ENCODE measurements at regions not wholly inside any gene's neighbourhood (a gene's known extent, or its start where the extent isn't known, plus 50 kb on each side); places are given as distances from the start of the nearest gene placed in this dataset.
"Not testable (repeated sequence)": the region's sequence is repeated elsewhere in the genome, so short reads cannot be mapped to it uniquely, and the experiment has no call there.

GRCh38 chr5:157976429-157976828, 117.5 kb upstream of the CLINT1 start:
- H3K9me3 ChIP-seq (ENCODE audit: control insufficient read depth, low read length), result no peaks in the 10 kb centered on the region
- ATAC-seq (no peak), DNase-seq (no peak)
- H3K4me3 ChIP-seq (ENCODE audit: low read length), result no peak overlapping the region
- intact Hi-C loops (cut with DNase I), result no loop called here
- no peak overlapping the region for H3K27ac ChIP-seq (ENCODE audit: low read length)
- peaks cover 2% of the 10 kb centered on the region for H3K4me1 ChIP-seq (ENCODE audit: control insufficient read depth, insufficient read depth, low read length)
- H3K27me3 ChIP-seq (ENCODE audit: control insufficient read depth, insufficient read depth), result no peaks in the 10 kb centered on the region

- Histone ChIP-seq H3K9me3 (ENCODE audit: control insufficient read depth, low read length) (no peaks in the 10 kb centered on the region), H3K27me3 (ENCODE audit: control insufficient read depth, insufficient read depth) (no peaks in the 10 kb centered on the region), H3K4me1 (ENCODE audit: control insufficient read depth, insufficient read depth, low read length) (peaks cover 2% of the 10 kb centered on the region), H3K4me3 (ENCODE audit: low read length) (no peak overlapping the region), H3K27ac (ENCODE audit: low read length) (no peak overlapping the region)
- intact Hi-C loops (cut with DNase I), result no loop called here
- WGBS, result 89% methylated on average over 6 of the region's 6 CpGs
- no peak for ATAC-seq
- DNase-seq, result no peak
These were observed 113.6 kb upstream of the CLINT1 start for GRCh38 chr5:157972579-157972978.

GRCh38 chr5:157971571-157972216, 112.7 kb upstream of the CLINT1 start:
- ATAC-seq, result peak; percentile 72 to 89
- WGBS, result 24% methylated on average over 5 of the region's 5 CpGs

GRCh38 chr5:157968570-157968969, 109.6 kb upstream of the CLINT1 start:
- intact Hi-C loops (cut with DNase I); H3K9me3 ChIP-seq (ENCODE audit: control insufficient read depth, low read length); H3K4me1 ChIP-seq (ENCODE audit: control insufficient read depth, insufficient read depth, low read length); H3K4me3 ChIP-seq (ENCODE audit: low read length); H3K27ac ChIP-seq (ENCODE audit: low read length); ATAC-seq; H3K27me3 ChIP-seq (ENCODE audit: control insufficient read depth, insufficient read depth); DNase-seq: not testable (repeated sequence)
- 88% methylated on average over 6 of the region's 6 CpGs for WGBS

More at GRCh38 chr5:157971571-157972216, 112.7 kb upstream of the CLINT1 start:
- H3K9me3 ChIP-seq (ENCODE audit: control insufficient read depth, low read length), result no peaks in the 10 kb centered on the region
- H3K4me3 ChIP-seq (ENCODE audit: low read length), result no peak overlapping the region
- intact Hi-C loops (cut with DNase I), result no loop called here
- no peaks in the 10 kb centered on the region for H3K27me3 ChIP-seq (ENCODE audit: control insufficient read depth, insufficient read depth)
- peaks cover 2% of the 10 kb centered on the region for H3K4me1 ChIP-seq (ENCODE audit: control insufficient read depth, insufficient read depth, low read length)
- H3K27ac ChIP-seq (ENCODE audit: low read length), result no peak overlapping the region
- peak; percentile 30 to 73 (median 65) for DNase-seq

- WGBS, result 83% methylated on average over 9 of the region's 9 CpGs
- H3K27ac ChIP-seq (ENCODE audit: low read length), result no peak overlapping the region
- H3K9me3 ChIP-seq (ENCODE audit: control insufficient read depth, low read length), result no peaks in the 10 kb centered on the region
- ATAC-seq (no peak), DNase-seq (no peak)
- intact Hi-C loops (cut with DNase I), result no loop called here
- no peaks in the 10 kb centered on the region for H3K27me3 ChIP-seq (ENCODE audit: control insufficient read depth, insufficient read depth)
- no peak overlapping the region for H3K4me3 ChIP-seq (ENCODE audit: low read length)
- H3K4me1 ChIP-seq (ENCODE audit: control insufficient read depth, insufficient read depth, low read length), result no peaks in the 10 kb centered on the region
These were observed 107.0 kb upstream of the CLINT1 start for GRCh38 chr5:157965989-157966388.

GRCh38 chr5:157965040-157965678, 106.2 kb upstream of the CLINT1 start:
- Histone ChIP-seq H3K27me3 (ENCODE audit: control insufficient read depth, insufficient read depth) (no peaks in the 10 kb centered on the region), H3K4me3 (ENCODE audit: low read length) (no peak overlapping the region), H3K9me3 (ENCODE audit: control insufficient read depth, low read length) (no peaks in the 10 kb centered on the region), H3K27ac (ENCODE audit: low read length) (no peak overlapping the region), H3K4me1 (ENCODE audit: control insufficient read depth, insufficient read depth, low read length) (no peaks in the 10 kb centered on the region)
- DNase-seq (no peak), ATAC-seq (no peak)
- WGBS, result 69% methylated on average over 2 of the region's 2 CpGs
- intact Hi-C loops (cut with DNase I), result no loop called here

GRCh38 chr5:157963761-157964160, 104.8 kb upstream of the CLINT1 start:
- intact Hi-C loops (cut with DNase I), result no loop called here
- no peak for DNase-seq
- no peaks in the 10 kb centered on the region for H3K9me3 ChIP-seq (ENCODE audit: control insufficient read depth, low read length)
- no peak overlapping the region for H3K4me3 ChIP-seq (ENCODE audit: low read length)
- H3K27me3 ChIP-seq (ENCODE audit: control insufficient read depth, insufficient read depth), result no peaks in the 10 kb centered on the region
- H3K4me1 ChIP-seq (ENCODE audit: control insufficient read depth, insufficient read depth, low read length), result no peaks in the 10 kb centered on the region
- H3K27ac ChIP-seq (ENCODE audit: low read length), result no peak overlapping the region
- no peak for ATAC-seq
- 73% methylated on average over 4 of the region's 4 CpGs for WGBS

GRCh38 chr5:157963244-157963643, 104.3 kb upstream of the CLINT1 start:
- no peaks in the 10 kb centered on the region for H3K9me3 ChIP-seq (ENCODE audit: control insufficient read depth, low read length)
- ATAC-seq, result no peak
- H3K4me3 ChIP-seq (ENCODE audit: low read length), result no peak overlapping the region
- no peaks in the 10 kb centered on the region for H3K27me3 ChIP-seq (ENCODE audit: control insufficient read depth, insufficient read depth)
- no peak for DNase-seq
- H3K27ac ChIP-seq (ENCODE audit: low read length), result no peak overlapping the region
- 94% methylated on average over 2 of the region's 2 CpGs for WGBS
- intact Hi-C loops (cut with DNase I), result no loop called here
- no peaks in the 10 kb centered on the region for H3K4me1 ChIP-seq (ENCODE audit: control insufficient read depth, insufficient read depth, low read length)

- H3K9me3 ChIP-seq (ENCODE audit: control insufficient read depth, low read length); DNase-seq; H3K27me3 ChIP-seq (ENCODE audit: control insufficient read depth, insufficient read depth); H3K4me3 ChIP-seq (ENCODE audit: low read length); H3K4me1 ChIP-seq (ENCODE audit: control insufficient read depth, insufficient read depth, low read length); ATAC-seq; intact Hi-C loops (cut with DNase I); H3K27ac ChIP-seq (ENCODE audit: low read length): not testable (repeated sequence)
- WGBS, result 91% methylated on average over 8 of the region's 8 CpGs
These were observed 103.7 kb upstream of the CLINT1 start for GRCh38 chr5:157962686-157963085.

GRCh38 chr5:157961896-157962590, 103.1 kb upstream of the CLINT1 start:
- Histone ChIP-seq H3K9me3 (ENCODE audit: control insufficient read depth, low read length) (no peaks in the 10 kb centered on the region), H3K27ac (ENCODE audit: low read length) (no peak overlapping the region), H3K27me3 (ENCODE audit: control insufficient read depth, insufficient read depth) (no peaks in the 10 kb centered on the region), H3K4me1 (ENCODE audit: control insufficient read depth, insufficient read depth, low read length) (no peaks in the 10 kb centered on the region), H3K4me3 (ENCODE audit: low read length) (no peak overlapping the region)
- intact Hi-C loops (cut with DNase I), result no loop called here
- ATAC-seq (no peak), DNase-seq (no peak)
- 36% methylated on average over 6 of the region's 6 CpGs for WGBS

- Histone ChIP-seq H3K4me1 (ENCODE audit: control insufficient read depth, insufficient read depth, low read length) (no peaks in the 10 kb centered on the region), H3K4me3 (ENCODE audit: low read length) (no peak overlapping the region), H3K27me3 (ENCODE audit: control insufficient read depth, insufficient read depth) (no peaks in the 10 kb centered on the region), H3K9me3 (ENCODE audit: control insufficient read depth, low read length) (no peaks in the 10 kb centered on the region), H3K27ac (ENCODE audit: low read length) (no peak overlapping the region)
- 86% methylated on average over 9 of the region's 9 CpGs for WGBS
- ATAC-seq (no peak), DNase-seq (no peak)
- intact Hi-C loops (cut with DNase I), result no loop called here
These were observed 102.2 kb upstream of the CLINT1 start for GRCh38 chr5:157961176-157961575.
